ENCODE measurements at regions not wholly inside any gene's neighbourhood (a gene's known extent, or its start where the extent isn't known, plus 50 kb on each side); places are given as distances from the start of the nearest gene placed in this dataset.

DNA sequence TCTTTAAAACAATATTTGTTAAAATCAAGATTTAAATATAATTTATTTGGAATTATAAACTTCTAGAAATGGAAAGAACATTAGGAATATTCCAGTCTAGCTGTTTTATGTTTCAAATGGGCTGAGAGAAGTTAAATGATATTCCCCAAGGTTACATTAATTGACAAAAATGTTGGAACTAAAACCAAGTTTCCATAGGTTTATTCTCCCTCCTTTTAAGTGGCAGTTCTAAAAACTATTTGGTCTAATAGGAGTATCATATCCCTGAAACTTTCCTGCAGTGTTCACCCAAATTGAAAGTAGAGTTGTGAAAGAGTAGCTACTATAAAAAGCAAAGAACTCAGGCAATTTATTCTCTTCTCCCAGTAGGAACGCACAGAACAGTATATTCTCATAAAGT lies 1185.5 kb downstream of the LRFN5 start:
- ATAC-seq: no peak
- no peak for TF ChIP-seq ZNF565 (CRISPR knock-in tag; conservative IDR thresholded peaks at IDR 0.05; ENCODE audit: low read depth)
- TF ChIP-seq TOX (CRISPR knock-in tag; IDR thresholded peaks at IDR 0.05; ENCODE audit: borderline replicate concordance): no peak
- TF ChIP-seq ZNF70 (CRISPR knock-in tag; IDR thresholded peaks at IDR 0.05): no peak
- TF ChIP-seq ARNTL (CRISPR knock-in tag; IDR thresholded peaks at IDR 0.05; ENCODE audit: borderline replicate concordance, low read depth): no peak

DNA sequence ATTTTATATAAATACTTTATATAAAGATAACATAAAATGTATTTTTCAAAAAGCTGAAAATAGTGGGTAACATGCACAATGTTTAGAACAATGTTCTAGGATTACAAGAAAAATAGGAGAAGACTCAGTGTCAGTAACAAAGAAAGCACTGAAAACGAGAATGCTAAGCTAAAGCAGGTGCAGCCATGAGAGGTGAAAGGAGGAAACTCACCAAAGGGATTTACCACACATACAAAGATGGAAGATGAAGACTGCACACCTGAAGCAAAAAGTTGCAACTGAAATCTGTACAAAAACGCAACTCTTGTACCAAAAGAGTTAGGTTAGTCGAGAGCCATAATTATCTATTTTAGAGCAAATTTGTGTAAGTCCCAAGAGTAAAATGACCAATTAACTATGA lies 1176.1 kb downstream of the LRFN5 start:
- ATAC-seq: no peak
- no peak for TF ChIP-seq ZFP3 (CRISPR knock-in tag; IDR thresholded peaks at IDR 0.05)
- no peak for TF ChIP-seq ZNF8 (CRISPR knock-in tag; IDR thresholded peaks at IDR 0.05)
- TF ChIP-seq, protein P1, sequence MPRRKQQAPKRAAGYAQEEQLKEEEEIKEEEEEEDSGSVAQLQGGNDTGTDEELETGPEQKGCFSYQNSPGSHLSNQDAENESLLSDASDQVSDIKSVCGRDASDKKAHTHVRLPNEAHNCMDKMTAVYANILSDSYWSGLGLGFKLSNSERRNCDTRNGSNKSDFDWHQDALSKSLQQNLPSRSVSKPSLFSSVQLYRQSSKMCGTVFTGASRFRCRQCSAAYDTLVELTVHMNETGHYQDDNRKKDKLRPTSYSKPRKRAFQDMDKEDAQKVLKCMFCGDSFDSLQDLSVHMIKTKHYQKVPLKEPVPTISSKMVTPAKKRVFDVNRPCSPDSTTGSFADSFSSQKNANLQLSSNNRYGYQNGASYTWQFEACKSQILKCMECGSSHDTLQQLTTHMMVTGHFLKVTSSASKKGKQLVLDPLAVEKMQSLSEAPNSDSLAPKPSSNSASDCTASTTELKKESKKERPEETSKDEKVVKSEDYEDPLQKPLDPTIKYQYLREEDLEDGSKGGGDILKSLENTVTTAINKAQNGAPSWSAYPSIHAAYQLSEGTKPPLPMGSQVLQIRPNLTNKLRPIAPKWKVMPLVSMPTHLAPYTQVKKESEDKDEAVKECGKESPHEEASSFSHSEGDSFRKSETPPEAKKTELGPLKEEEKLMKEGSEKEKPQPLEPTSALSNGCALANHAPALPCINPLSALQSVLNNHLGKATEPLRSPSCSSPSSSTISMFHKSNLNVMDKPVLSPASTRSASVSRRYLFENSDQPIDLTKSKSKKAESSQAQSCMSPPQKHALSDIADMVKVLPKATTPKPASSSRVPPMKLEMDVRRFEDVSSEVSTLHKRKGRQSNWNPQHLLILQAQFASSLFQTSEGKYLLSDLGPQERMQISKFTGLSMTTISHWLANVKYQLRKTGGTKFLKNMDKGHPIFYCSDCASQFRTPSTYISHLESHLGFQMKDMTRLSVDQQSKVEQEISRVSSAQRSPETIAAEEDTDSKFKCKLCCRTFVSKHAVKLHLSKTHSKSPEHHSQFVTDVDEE (CRISPR knock-in tag; IDR thresholded peaks at IDR 0.05): no peak
- no peak for TF ChIP-seq BACH2 (CRISPR knock-in tag; IDR thresholded peaks at IDR 0.05; ENCODE audit: borderline replicate concordance)
- TF ChIP-seq, protein P2, sequence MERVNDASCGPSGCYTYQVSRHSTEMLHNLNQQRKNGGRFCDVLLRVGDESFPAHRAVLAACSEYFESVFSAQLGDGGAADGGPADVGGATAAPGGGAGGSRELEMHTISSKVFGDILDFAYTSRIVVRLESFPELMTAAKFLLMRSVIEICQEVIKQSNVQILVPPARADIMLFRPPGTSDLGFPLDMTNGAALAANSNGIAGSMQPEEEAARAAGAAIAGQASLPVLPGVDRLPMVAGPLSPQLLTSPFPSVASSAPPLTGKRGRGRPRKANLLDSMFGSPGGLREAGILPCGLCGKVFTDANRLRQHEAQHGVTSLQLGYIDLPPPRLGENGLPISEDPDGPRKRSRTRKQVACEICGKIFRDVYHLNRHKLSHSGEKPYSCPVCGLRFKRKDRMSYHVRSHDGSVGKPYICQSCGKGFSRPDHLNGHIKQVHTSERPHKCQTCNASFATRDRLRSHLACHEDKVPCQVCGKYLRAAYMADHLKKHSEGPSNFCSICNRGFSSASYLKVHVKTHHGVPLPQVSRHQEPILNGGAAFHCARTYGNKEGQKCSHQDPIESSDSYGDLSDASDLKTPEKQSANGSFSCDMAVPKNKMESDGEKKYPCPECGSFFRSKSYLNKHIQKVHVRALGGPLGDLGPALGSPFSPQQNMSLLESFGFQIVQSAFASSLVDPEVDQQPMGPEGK (CRISPR knock-in tag; IDR thresholded peaks at IDR 0.05; ENCODE audit: borderline replicate concordance): no peak
- no peak for TF ChIP-seq CSDC2 (CRISPR knock-in tag; IDR thresholded peaks at IDR 0.05)
- no peak for TF ChIP-seq OSR1 (CRISPR knock-in tag; IDR thresholded peaks at IDR 0.05)
- TF ChIP-seq, protein P3, sequence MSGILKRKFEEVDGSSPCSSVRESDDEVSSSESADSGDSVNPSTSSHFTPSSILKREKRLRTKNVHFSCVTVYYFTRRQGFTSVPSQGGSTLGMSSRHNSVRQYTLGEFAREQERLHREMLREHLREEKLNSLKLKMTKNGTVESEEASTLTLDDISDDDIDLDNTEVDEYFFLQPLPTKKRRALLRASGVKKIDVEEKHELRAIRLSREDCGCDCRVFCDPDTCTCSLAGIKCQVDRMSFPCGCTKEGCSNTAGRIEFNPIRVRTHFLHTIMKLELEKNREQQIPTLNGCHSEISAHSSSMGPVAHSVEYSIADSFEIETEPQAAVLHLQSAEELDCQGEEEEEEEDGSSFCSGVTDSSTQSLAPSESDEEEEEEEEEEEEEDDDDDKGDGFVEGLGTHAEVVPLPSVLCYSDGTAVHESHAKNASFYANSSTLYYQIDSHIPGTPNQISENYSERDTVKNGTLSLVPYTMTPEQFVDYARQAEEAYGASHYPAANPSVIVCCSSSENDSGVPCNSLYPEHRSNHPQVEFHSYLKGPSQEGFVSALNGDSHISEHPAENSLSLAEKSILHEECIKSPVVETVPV (CRISPR knock-in tag; IDR thresholded peaks at IDR 0.05): no peak
- TF ChIP-seq TCF4 (CRISPR knock-in tag; IDR thresholded peaks at IDR 0.05; ENCODE audit: borderline replicate concordance): no peak
- TF ChIP-seq RARB (CRISPR knock-in tag; IDR thresholded peaks at IDR 0.05): no peak
- no peak for TF ChIP-seq SNAI2 (CRISPR knock-in tag; IDR thresholded peaks at IDR 0.05)
- no peak for TF ChIP-seq ZFP30 (CRISPR knock-in tag; IDR thresholded peaks at IDR 0.05)
- TF ChIP-seq ARNTL (CRISPR knock-in tag; IDR thresholded peaks at IDR 0.05; ENCODE audit: borderline replicate concordance, low read depth): no peak
- no peak for TF ChIP-seq ZNF70 (CRISPR knock-in tag; IDR thresholded peaks at IDR 0.05)
- no peak for TF ChIP-seq PPARA (CRISPR knock-in tag; IDR thresholded peaks at IDR 0.05; ENCODE audit: borderline replicate concordance)

DNA sequence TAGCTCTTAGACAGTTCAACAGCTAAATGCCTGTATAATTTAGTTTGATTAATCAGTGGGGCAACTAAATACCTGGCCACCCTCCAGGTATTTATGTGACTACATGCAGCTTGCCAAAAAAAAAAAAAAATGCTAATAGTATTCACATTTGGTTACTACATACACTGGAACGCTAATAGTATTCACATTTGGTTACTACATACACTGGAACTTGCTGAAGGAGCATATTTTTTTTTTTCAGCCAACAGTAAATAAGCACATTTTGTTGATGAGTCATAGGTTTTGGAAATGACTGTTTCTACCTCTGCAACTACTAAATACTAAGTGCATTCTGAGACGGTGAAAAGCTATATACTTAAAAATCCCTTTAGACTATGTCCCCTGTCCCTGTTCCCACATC lies 1172.3 kb downstream of the LRFN5 start:
- ATAC-seq: no peak

DNA sequence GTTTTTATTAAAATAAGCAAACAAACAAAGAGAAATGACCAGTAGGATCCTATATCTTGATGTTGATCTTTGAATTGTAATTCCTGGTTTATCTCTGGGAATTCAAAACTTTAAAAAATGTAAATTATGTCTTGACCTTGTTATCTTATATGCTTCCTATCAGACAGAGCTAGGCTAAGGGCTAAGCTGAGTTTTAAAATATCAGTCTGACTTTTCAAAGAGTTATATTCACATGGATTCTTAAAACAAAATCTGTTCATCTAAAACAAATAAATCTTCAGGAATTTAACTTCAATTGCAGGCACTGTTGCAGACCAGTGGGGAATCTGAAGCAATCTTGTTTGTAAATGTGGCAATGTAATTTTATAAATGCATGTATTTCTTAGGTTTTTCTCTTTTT lies 1144.1 kb downstream of the LRFN5 start:
- ATAC-seq: no peak
- TF ChIP-seq ZNF8 (CRISPR knock-in tag; IDR thresholded peaks at IDR 0.05): no peak
- TF ChIP-seq BACH2 (CRISPR knock-in tag; IDR thresholded peaks at IDR 0.05; ENCODE audit: borderline replicate concordance): no peak
- TF ChIP-seq RARB (CRISPR knock-in tag; IDR thresholded peaks at IDR 0.05): no peak
- TF ChIP-seq ZFP30 (CRISPR knock-in tag; IDR thresholded peaks at IDR 0.05): no peak
- TF ChIP-seq SNAI2 (CRISPR knock-in tag; IDR thresholded peaks at IDR 0.05): no peak
- no peak for TF ChIP-seq ZNF565 (CRISPR knock-in tag; conservative IDR thresholded peaks at IDR 0.05; ENCODE audit: low read depth)
- no peak for TF ChIP-seq POU6F1 (CRISPR knock-in tag; IDR thresholded peaks at IDR 0.05; ENCODE audit: borderline replicate concordance, low read depth)
- no peak for TF ChIP-seq TCF4 (CRISPR knock-in tag; IDR thresholded peaks at IDR 0.05; ENCODE audit: borderline replicate concordance)
- TF ChIP-seq OSR1 (CRISPR knock-in tag; IDR thresholded peaks at IDR 0.05): no peak
- no peak for TF ChIP-seq ZC3H10 (CRISPR knock-in tag; IDR thresholded peaks at IDR 0.05)
- no peak for TF ChIP-seq CREB5 (CRISPR knock-in tag; IDR thresholded peaks at IDR 0.05; ENCODE audit: low read depth)
- TF ChIP-seq ZFP3 (CRISPR knock-in tag; IDR thresholded peaks at IDR 0.05): no peak

More for the DNA sequence above, 1172.3 kb downstream of the LRFN5 start:
- TF ChIP-seq SNAI2 (CRISPR knock-in tag; IDR thresholded peaks at IDR 0.05) (no peak), ZFP3 (CRISPR knock-in tag; IDR thresholded peaks at IDR 0.05) (no peak), ZFP30 (CRISPR knock-in tag; IDR thresholded peaks at IDR 0.05) (no peak), ZNF70 (CRISPR knock-in tag; IDR thresholded peaks at IDR 0.05) (no peak), CREB5 (CRISPR knock-in tag; IDR thresholded peaks at IDR 0.05; ENCODE audit: low read depth) (no peak), ZNF8 (CRISPR knock-in tag; IDR thresholded peaks at IDR 0.05) (no peak), ARNTL (CRISPR knock-in tag; IDR thresholded peaks at IDR 0.05; ENCODE audit: borderline replicate concordance, low read depth) (no peak), CSDC2 (CRISPR knock-in tag; IDR thresholded peaks at IDR 0.05) (no peak), RARB (CRISPR knock-in tag; IDR thresholded peaks at IDR 0.05) (no peak), TCF4 (CRISPR knock-in tag; IDR thresholded peaks at IDR 0.05; ENCODE audit: borderline replicate concordance) (no peak), ZNF565 (CRISPR knock-in tag; conservative IDR thresholded peaks at IDR 0.05; ENCODE audit: low read depth) (no peak), GLIS3 (CRISPR knock-in tag; IDR thresholded peaks at IDR 0.05) (no peak), ESRRG (CRISPR knock-in tag; IDR thresholded peaks at IDR 0.05) (no peak), OSR1 (CRISPR knock-in tag; IDR thresholded peaks at IDR 0.05) (no peak)
